Islet of Langerhans (tissue), 1 donor: ENCODE measurements at regions not wholly inside any gene's neighbourhood (a gene's known extent, or its start where the extent isn't known, plus 50 kb on each side); places are given as distances from the start of the nearest gene placed in this dataset.

Experiments
- FAIRE-seq: peaks from one replicate; lab custom pipeline; 2011; peaks lifted over from hg19 to GRCh38; lab: Jason Lieb, UNC

GRCh38 chr13:86201477-86201876 lies 402.3 kb upstream of the SLITRK6 start:
- FAIRE-seq, result no peak

GRCh38 chr13:86193281-86193680 lies 394.1 kb upstream of the SLITRK6 start:
- no peak for FAIRE-seq

- no peak for FAIRE-seq
These were observed 389.0 kb upstream of the SLITRK6 start for GRCh38 chr13:86188170-86188569.

GRCh38 chr13:86185636-86186035 lies 386.4 kb upstream of the SLITRK6 start:
- no peak for FAIRE-seq

- FAIRE-seq, result no peak
These were observed 385.9 kb upstream of the SLITRK6 start for GRCh38 chr13:86185107-86185506.

GRCh38 chr13:86174622-86175021 lies 375.4 kb upstream of the SLITRK6 start:
- no peak for FAIRE-seq

- FAIRE-seq, result no peak
These were observed 373.7 kb upstream of the SLITRK6 start for GRCh38 chr13:86172961-86173360.

GRCh38 chr13:86161257-86161656 lies 362.0 kb upstream of the SLITRK6 start:
- no peak for FAIRE-seq

- FAIRE-seq, result no peak
These were observed 356.5 kb upstream of the SLITRK6 start for GRCh38 chr13:86155756-86156155.

- no peak for FAIRE-seq
These were observed 342.9 kb upstream of the SLITRK6 start for GRCh38 chr13:86142080-86142479.

GRCh38 chr13:86135856-86136255 lies 336.6 kb upstream of the SLITRK6 start:
- FAIRE-seq, result no peak

GRCh38 chr13:86121881-86122280 lies 322.7 kb upstream of the SLITRK6 start:
- no peak for FAIRE-seq

- FAIRE-seq, result no peak
These were observed 309.9 kb upstream of the SLITRK6 start for GRCh38 chr13:86109107-86109506.

- no peak for FAIRE-seq
These were observed 309.1 kb upstream of the SLITRK6 start for GRCh38 chr13:86108334-86108733.

GRCh38 chr13:86098511-86098910 lies 299.3 kb upstream of the SLITRK6 start:
- no peak for FAIRE-seq

GRCh38 chr13:86095351-86095750 lies 296.1 kb upstream of the SLITRK6 start:
- no peak for FAIRE-seq

- FAIRE-seq, result no peak
These were observed 291.0 kb upstream of the SLITRK6 start for GRCh38 chr13:86090181-86090580.

GRCh38 chr13:86087244-86087643 lies 288.0 kb upstream of the SLITRK6 start:
- no peak for FAIRE-seq

GRCh38 chr13:86085890-86086289 lies 286.7 kb upstream of the SLITRK6 start:
- no peak for FAIRE-seq

GRCh38 chr13:86082121-86082520 lies 282.9 kb upstream of the SLITRK6 start:
- FAIRE-seq, result no peak

GRCh38 chr13:86080340-86080995 lies 281.2 kb upstream of the SLITRK6 start:
- no peak for FAIRE-seq

- FAIRE-seq, result no peak
These were observed 267.6 kb upstream of the SLITRK6 start for GRCh38 chr13:86066611-86067365.

GRCh38 chr13:86052141-86052540 lies 252.9 kb upstream of the SLITRK6 start:
- FAIRE-seq, result no peak
